ENCODE measurements at regions not wholly inside any gene's neighbourhood (a gene's known extent, or its start where the extent isn't known, plus 50 kb on each side); places are given as distances from the start of the nearest gene placed in this dataset.
"Not testable (repeated sequence)": the region's sequence is repeated elsewhere in the genome, so short reads cannot be mapped to it uniquely, and the experiment has no call there.

DNA sequence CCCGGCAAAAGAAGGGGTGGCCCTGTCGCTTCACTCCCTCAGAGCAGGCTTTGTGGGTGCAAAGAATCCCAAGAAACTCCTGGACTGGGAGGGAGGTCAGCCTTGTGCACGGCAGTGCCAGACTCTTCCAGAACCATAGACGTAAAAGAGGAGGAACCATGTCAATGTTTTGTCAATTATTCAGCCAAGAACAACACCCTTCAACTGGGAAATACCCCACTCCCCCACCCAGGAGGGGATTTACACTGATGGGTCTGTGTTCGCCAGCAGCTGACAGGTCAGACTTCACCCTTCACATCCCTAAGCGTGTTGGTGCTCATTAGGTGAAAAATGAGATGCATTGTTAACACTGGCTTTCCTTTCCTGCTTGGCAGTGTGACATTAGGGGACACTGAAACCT is 116.8 kb upstream of the BMPER start:
- DNase-seq (ENCODE audit: insufficient read length, low spot score) (no peak), FAIRE-seq (no peak)
- TF ChIP-seq POLR2A (IDR thresholded peaks at IDR 0.05; ENCODE audit: low read depth, low read length), result no peak

DNA sequence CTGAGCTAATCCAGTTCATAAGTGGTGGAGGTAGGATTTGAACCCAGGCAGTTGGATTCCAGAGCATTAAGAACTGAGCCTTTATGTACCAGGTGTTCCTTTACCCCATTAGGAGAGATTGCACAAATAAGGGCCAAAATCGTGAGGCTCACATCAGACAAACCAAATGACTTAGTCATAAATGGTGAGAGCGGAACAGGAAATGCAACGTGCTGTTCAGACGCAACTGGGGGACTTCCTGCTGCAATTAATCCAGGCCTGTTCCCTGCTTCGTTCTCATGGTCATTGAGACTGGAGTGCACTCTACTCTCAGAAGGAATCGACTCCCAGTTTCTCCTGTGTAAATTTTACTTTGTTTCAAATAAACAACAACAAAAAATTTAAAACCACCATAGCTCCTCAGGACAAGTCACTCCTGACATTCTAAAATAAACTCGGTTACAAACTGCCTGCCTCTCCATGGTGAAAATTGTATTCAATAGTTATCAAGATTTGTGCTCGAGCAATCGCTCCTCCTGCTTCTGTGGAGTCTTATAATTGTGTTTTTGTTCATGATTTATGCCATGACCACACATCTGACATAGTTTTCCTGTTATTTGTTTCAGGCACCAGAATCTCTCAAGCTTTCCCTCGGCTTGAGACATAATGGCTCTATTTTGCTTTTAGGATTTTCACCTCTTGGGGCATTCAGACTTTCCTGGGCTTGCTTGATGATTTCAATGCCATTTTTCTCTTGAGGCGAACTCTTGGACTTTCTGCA is 115.3 kb upstream of the BMPER start:
- DNase-seq (ENCODE audit: insufficient read length, low spot score), result no peak
- no peak for FAIRE-seq
- no peak for TF ChIP-seq POLR2A (IDR thresholded peaks at IDR 0.05; ENCODE audit: low read depth, low read length)

- no peak for DNase-seq (ENCODE audit: insufficient read length, low spot score)
- TF ChIP-seq POLR2A (IDR thresholded peaks at IDR 0.05; ENCODE audit: low read depth, low read length), result no peak
- no peak for FAIRE-seq
These were observed 114.6 kb upstream of the BMPER start for GRCh38 chr7:33790746-33791145.

GRCh38 chr7:33792041-33792440 is 113.3 kb upstream of the BMPER start:
- no peak for DNase-seq (ENCODE audit: insufficient read length, low spot score)
- TF ChIP-seq POLR2A (IDR thresholded peaks at IDR 0.05; ENCODE audit: low read depth, low read length), result no peak
- no peak for FAIRE-seq

DNA sequence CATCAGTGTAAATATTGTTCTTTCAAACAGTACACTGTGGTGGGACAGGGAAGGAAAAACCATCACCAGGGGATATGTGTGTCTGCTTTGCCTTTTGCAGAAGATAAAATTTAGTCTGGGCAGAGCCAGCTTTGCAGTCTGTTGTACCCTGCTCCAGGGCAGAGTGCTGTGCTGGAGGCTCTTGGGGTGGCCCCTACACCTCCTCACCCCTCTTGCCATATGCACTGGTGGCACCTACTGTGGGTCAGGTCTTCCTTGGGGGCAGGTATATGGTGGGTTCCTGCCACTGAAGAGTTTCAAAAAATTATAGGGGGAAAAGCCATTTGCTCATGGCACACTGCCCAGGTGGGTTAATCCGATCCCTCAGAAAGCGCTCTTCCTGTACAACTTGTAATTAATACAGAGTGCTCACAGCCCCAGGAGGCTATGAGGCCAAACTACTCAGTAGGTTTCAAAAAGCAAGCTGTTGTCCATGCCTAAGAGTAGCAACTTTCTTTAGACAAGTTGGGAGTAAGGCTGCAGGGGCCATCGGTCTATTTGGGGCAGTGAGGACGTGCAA is 112.7 kb upstream of the BMPER start:
- FAIRE-seq (no peak), DNase-seq (ENCODE audit: insufficient read length, low spot score) (no peak)
- TF ChIP-seq POLR2A (IDR thresholded peaks at IDR 0.05; ENCODE audit: low read depth, low read length), result no peak

- no peak for TF ChIP-seq POLR2A (IDR thresholded peaks at IDR 0.05; ENCODE audit: low read depth, low read length)
- DNase-seq (ENCODE audit: insufficient read length, low spot score), result no peak
- no peak for FAIRE-seq
These were observed 111.7 kb upstream of the BMPER start for GRCh38 chr7:33793616-33794015.

- no peak for TF ChIP-seq POLR2A (IDR thresholded peaks at IDR 0.05; ENCODE audit: low read depth, low read length)
- DNase-seq (ENCODE audit: insufficient read length, low spot score) (no peak), FAIRE-seq (no peak)
These were observed 110.9 kb upstream of the BMPER start for GRCh38 chr7:33794419-33794818.

- DNase-seq (ENCODE audit: insufficient read length, low spot score), result no peak
- no peak for TF ChIP-seq POLR2A (IDR thresholded peaks at IDR 0.05; ENCODE audit: low read depth, low read length)
- no peak for FAIRE-seq
These were observed 110.4 kb upstream of the BMPER start for GRCh38 chr7:33794959-33795358.

- DNase-seq (ENCODE audit: insufficient read length, low spot score) (no peak), FAIRE-seq (no peak)
- no peak for TF ChIP-seq POLR2A (IDR thresholded peaks at IDR 0.05; ENCODE audit: low read depth, low read length)
These were observed 108.8 kb upstream of the BMPER start for GRCh38 chr7:33796538-33796937.

DNA sequence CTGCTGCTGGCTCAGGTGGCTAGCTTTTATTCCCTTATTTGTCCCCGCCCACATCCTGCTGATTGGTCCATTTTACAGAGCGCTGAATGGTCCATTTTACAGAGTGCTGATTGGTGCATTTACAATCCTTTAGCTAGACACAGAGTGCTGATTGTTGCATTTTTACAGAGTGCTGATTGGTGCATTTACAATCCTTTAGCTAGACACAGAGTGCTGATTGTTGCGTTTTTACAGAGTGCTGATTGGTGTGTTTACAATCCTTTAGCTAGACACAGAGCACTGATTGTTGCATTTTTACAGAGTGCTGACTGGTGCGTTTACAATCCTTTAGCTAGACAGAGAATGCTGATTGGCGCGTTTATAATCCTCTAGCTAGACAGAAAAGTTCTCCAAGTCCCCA is 107.8 kb upstream of the BMPER start:
- FAIRE-seq; DNase-seq (ENCODE audit: insufficient read length, low spot score): not testable (repeated sequence)

DNA sequence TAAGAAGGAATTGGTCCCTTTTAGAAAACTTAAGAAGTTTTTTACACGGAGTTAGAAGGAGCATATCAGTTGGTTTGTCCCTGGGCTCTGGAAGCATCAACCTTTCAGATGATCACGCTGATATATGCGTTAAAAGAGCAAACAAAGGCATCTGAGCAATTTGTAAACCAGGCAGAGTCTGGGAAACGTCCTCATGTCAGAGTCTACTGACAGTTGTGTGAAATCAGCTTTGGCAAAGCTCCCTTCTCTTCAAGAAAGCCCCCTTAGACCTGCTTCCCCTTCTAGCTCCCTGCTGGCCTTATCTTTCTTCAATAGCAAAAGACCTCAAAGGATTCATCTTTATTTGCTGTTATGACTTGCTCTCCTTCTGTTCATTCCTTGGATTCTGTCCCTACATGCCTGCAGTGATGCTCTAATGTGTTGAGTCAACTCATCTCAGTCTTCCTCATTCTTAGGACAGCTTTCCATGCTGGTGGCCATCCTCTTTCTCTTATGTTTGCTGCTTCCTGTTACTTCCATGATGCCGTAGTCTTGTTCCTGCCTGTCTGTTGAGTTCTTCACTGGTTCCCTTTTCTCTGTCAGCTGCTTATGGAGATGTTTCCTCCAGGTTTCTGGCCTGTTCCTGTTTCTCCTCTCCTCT is 106.5 kb upstream of the BMPER start:
- DNase-seq (ENCODE audit: insufficient read length, low spot score), result no peak
- no peak for FAIRE-seq
- no peak for TF ChIP-seq POLR2A (IDR thresholded peaks at IDR 0.05; ENCODE audit: low read depth, low read length)

- no peak for DNase-seq (ENCODE audit: insufficient read length, low spot score)
These were observed 105.6 kb upstream of the BMPER start for GRCh38 chr7:33799766-33800165.

DNA sequence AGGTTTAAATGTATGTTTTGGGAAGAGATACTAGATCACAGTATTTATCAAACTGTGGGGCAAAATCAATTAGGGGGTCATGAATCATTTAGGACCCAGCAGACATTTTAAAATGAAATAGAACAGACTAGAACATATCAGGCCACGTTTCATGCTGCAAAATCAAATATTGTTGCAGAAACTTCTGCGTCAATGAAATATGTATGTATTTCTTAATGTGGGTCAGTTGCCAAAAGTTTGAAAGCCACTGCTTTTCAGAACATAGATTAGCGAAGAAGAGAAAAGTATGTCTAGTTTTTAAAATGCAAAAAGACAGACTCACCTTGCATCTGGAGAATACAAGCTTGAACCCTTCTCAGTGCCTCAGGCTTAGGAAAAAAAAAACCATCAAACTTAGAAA is 102.7 kb upstream of the BMPER start:
- no peak for TF ChIP-seq POLR2A (IDR thresholded peaks at IDR 0.05; ENCODE audit: low read depth, low read length)
- FAIRE-seq, result no peak
- no peak for DNase-seq (ENCODE audit: insufficient read length, low spot score)

More at GRCh38 chr7:33799766-33800165, 105.6 kb upstream of the BMPER start:
- no peak for TF ChIP-seq POLR2A (IDR thresholded peaks at IDR 0.05; ENCODE audit: low read depth, low read length)
- FAIRE-seq, result no peak

DNA sequence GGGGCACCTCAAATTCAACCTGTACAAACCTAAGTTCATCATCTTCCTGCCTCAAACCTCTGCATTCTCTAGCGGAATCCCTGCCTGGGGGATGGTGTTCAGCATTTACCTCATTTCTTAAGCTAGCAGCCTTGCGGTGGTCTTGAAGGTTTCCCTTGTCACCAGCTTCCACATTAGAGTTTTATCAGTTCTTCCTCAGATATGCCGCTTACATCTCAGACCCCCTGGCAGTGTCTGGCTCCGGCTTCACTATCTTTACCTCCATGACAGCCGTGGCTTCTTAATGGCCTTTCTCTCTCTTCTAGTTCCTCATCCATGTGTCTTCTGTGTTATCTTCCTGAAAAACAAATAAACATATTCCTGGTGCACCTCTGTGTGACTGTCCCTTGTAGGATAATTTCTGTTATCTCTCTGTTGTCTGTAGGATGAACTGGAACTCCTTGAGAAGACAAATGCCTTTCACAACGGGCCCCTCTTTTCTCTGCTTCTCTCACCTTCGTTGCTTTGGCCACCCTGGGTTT is 101.1 kb upstream of the BMPER start:
- FAIRE-seq (no peak), DNase-seq (ENCODE audit: insufficient read length, low spot score) (no peak)
- no peak for TF ChIP-seq POLR2A (IDR thresholded peaks at IDR 0.05; ENCODE audit: low read depth, low read length)

All from H54 (cell line).